Trophoblast cell (in vitro differentiated cells and primary cell): ENCODE measurements at regions not wholly inside any gene's neighbourhood (a gene's known extent, or its start where the extent isn't known, plus 50 kb on each side); places are given as distances from the start of the nearest gene placed in this dataset.
A peak's percentile ranks its signal among the peaks of the same experiment; 100 is the strongest.

ENCODE experiments used
- DNase-seq, 2 donors: peaks; one replicate each; pipeline ENCODE4 v3.0.0-alpha.2; 2016
- H2AFZ ChIP-seq: 2 replicates; pipeline ENCODE4 v1.6.1; 2013; ENCODE audit warnings: low read length, moderate library complexity, mild to moderate bottlenecking; ENCODE audit not compliant: insufficient read depth, poor library complexity
- H2AK5ac ChIP-seq: 2 replicates; pipeline ENCODE4 v1.6.1; 2013; ENCODE audit warnings: mild to moderate bottlenecking, low read length
- H2BK120ac ChIP-seq: 2 replicates; pipeline ENCODE4 v1.6.1; 2013; ENCODE audit warnings: low read length, mild to moderate bottlenecking, moderate library complexity; ENCODE audit not compliant: insufficient read depth, poor library complexity
- H2BK12ac ChIP-seq: 2 replicates; pipeline ENCODE4 v1.6.1; 2013; ENCODE audit warnings: mild to moderate bottlenecking, low read length, moderate library complexity
- H2BK5ac ChIP-seq: 2 replicates; pipeline ENCODE4 v1.6.1; 2013; ENCODE audit warnings: low read length, low read depth, moderate library complexity, mild to moderate bottlenecking; ENCODE audit not compliant: poor library complexity
- H3K14ac ChIP-seq: 2 replicates; pipeline ENCODE4 v1.6.1; 2013; ENCODE audit warnings: mild to moderate bottlenecking, low read length
- H3K18ac ChIP-seq: 2 replicates; pipeline ENCODE4 v1.6.1; 2013; ENCODE audit warnings: mild to moderate bottlenecking, low read length
- H3K23ac ChIP-seq: 2 replicates; pipeline ENCODE4 v1.6.1; 2013; ENCODE audit warnings: low read length
- H3K27ac ChIP-seq: 2 replicates; pipeline ENCODE4 v1.5.1; 2013; ENCODE audit warnings: low read depth, mild to moderate bottlenecking, inconsistent platforms, low read length, moderate library complexity
- H3K27me3 ChIP-seq: 2 replicates; pipeline ENCODE4 v1.6.1; 2013; ENCODE audit warnings: inconsistent platforms, mild to moderate bottlenecking, low read length, moderate library complexity; ENCODE audit not compliant: insufficient read depth
- H3K36me3 ChIP-seq, 2 experiments: 1 replicate in 1 of 2; 2 replicates in 1 of 2; pipeline ENCODE4 v1.6.1; 2013; ENCODE audit warnings: low read length in 2 of 2, mild to moderate bottlenecking in 2 of 2, moderate library complexity in 1 of 2; ENCODE audit not compliant: insufficient read depth in 2 of 2, control insufficient read depth in 1 of 2
- H3K4ac ChIP-seq: 2 replicates; pipeline ENCODE4 v1.6.1; 2013; ENCODE audit warnings: low read depth, mild to moderate bottlenecking, low read length, moderate library complexity
- H3K4me1 ChIP-seq, 2 experiments: 1 replicate in 1 of 2; 2 replicates in 1 of 2; pipeline ENCODE4 v1.6.1; 2013; ENCODE audit warnings: low read length in 2 of 2, mild to moderate bottlenecking in 2 of 2, moderate library complexity in 1 of 2; ENCODE audit not compliant: insufficient read depth in 2 of 2, control insufficient read depth in 1 of 2
- H3K4me2 ChIP-seq: 2 replicates; pipeline ENCODE4 v1.6.1; 2013; ENCODE audit warnings: inconsistent platforms, mild to moderate bottlenecking, low read length, moderate library complexity
- H3K4me3 ChIP-seq: 2 replicates; pipeline ENCODE4 v1.5.1; 2013; ENCODE audit warnings: mild to moderate bottlenecking, low read depth, low read length, inconsistent platforms
- H3K79me1 ChIP-seq: one replicate; pipeline ENCODE4 v1.6.1; 2013; ENCODE audit warnings: low read length
- H3K79me2 ChIP-seq: 2 replicates; pipeline ENCODE4 v1.6.1; 2013; ENCODE audit warnings: low read length, mild to moderate bottlenecking; ENCODE audit not compliant: control insufficient read depth, insufficient read depth, poor library complexity
- H3K9ac ChIP-seq: 2 replicates; pipeline ENCODE4 v1.6.1; 2013; ENCODE audit warnings: mild to moderate bottlenecking, low read length
- H3K9me3 ChIP-seq: 2 replicates; pipeline ENCODE4 v1.6.1; 2013; ENCODE audit warnings: low read depth, mild to moderate bottlenecking, control low read depth, inconsistent platforms, low read length; ENCODE audit not compliant: insufficient read depth
- H4K12ac ChIP-seq: 2 replicates; pipeline ENCODE4 v1.6.1; 2013; ENCODE audit warnings: low read depth, mild to moderate bottlenecking, low read length, moderate library complexity
- H4K8ac ChIP-seq: 2 replicates; pipeline ENCODE4 v1.6.1; 2013; ENCODE audit warnings: low read depth, mild to moderate bottlenecking, low read length, moderate library complexity
- H4K91ac ChIP-seq: one replicate; pipeline ENCODE4 v1.6.1; 2013; ENCODE audit warnings: low read depth, mild to moderate bottlenecking, low read length, moderate library complexity
- WGBS: extraction: QIAGEN DNeasy Blood & Tissue Kit; methylation state at CpG from one replicate; pipeline ENCODE4 v1.1.7; 2013; ENCODE audit warnings: missing lambda C conversion rate; ENCODE audit not compliant: insufficient read length, insufficient coverage; ENCODE audit errors: extremely low coverage; 5-methylcytosine and 5-hydroxymethylcytosine counted together

GRCh38 chr3:159250961-159251360 lies 449.1 kb downstream of the MFSD1 start:
- no peak overlapping the region for H4K8ac ChIP-seq
- no peak overlapping the region for H2AFZ ChIP-seq
- H3K79me1 ChIP-seq, result no peaks in the 10 kb centered on the region
- no peak overlapping the region for H3K9ac ChIP-seq
- H4K91ac ChIP-seq, result no peak overlapping the region
- H3K36me3 ChIP-seq, result no peaks in the 10 kb centered on the region
- H3K27ac ChIP-seq, result no peak overlapping the region
- no peaks in the 10 kb centered on the region for H3K79me2 ChIP-seq
- no peak overlapping the region for H3K23ac ChIP-seq
- no peaks in the 10 kb centered on the region for H3K9me3 ChIP-seq
- no peak overlapping the region for H3K14ac ChIP-seq
- no peak overlapping the region for H3K4me3 ChIP-seq
- no peaks in the 10 kb centered on the region for H3K27me3 ChIP-seq
- H3K4ac ChIP-seq, result no peak overlapping the region
- no peak overlapping the region for H2BK120ac ChIP-seq
- WGBS, result no CpG with 5 or more reads among the region's 1 CpG
- H3K4me1 ChIP-seq, result no peaks in the 10 kb centered on the region
- H3K18ac ChIP-seq, result no peak overlapping the region
- no peak overlapping the region for H2BK12ac ChIP-seq
- no peak overlapping the region for H2BK5ac ChIP-seq
- no peak overlapping the region for H3K4me2 ChIP-seq
- no peak for DNase-seq
- H2AK5ac ChIP-seq, result no peak overlapping the region
- H4K12ac ChIP-seq, result no peak overlapping the region

DNA sequence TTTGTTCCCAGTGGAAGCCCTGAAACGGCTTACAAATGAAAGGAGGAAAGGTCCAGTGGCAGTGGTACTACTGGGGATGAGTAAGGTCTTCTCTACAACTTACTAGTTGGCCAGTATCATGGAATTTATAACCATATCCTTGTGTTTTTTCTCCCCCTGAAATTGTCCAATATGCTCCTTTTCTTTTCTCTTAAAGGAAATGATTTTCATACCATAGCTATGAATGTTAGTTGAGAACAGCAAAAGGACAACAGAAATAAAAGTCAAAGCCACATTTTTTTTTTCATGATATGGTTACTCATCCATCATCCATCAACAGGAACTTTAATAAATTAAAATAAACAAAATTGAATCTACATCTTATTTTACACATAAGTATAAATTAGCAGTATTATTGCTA lies 450.4 kb downstream of the MFSD1 start:
- H3K36me3 ChIP-seq, result no peaks in the 10 kb centered on the region
- no peaks in the 10 kb centered on the region for H3K79me1 ChIP-seq
- no peak overlapping the region for H2BK120ac ChIP-seq
- no peak overlapping the region for H3K4me3 ChIP-seq
- H2BK5ac ChIP-seq, result no peak overlapping the region
- DNase-seq, result no peak
- no peak overlapping the region for H3K27ac ChIP-seq
- H4K91ac ChIP-seq, result no peak overlapping the region
- no peak overlapping the region for H3K4ac ChIP-seq
- WGBS, result no CpG with 5 or more reads among the region's 1 CpG
- no peak overlapping the region for H3K4me2 ChIP-seq
- H2AFZ ChIP-seq, result no peak overlapping the region
- H3K14ac ChIP-seq, result no peak overlapping the region
- H3K23ac ChIP-seq, result no peak overlapping the region
- no peak overlapping the region for H3K9ac ChIP-seq
- H3K18ac ChIP-seq, result no peak overlapping the region
- H4K8ac ChIP-seq, result no peak overlapping the region
- no peak overlapping the region for H4K12ac ChIP-seq
- no peak overlapping the region for H2BK12ac ChIP-seq
- no peaks in the 10 kb centered on the region for H3K27me3 ChIP-seq
- H2AK5ac ChIP-seq, result no peak overlapping the region
- H3K79me2 ChIP-seq, result no peaks in the 10 kb centered on the region
- no peaks in the 10 kb centered on the region for H3K4me1 ChIP-seq
- H3K9me3 ChIP-seq, result no peaks in the 10 kb centered on the region

GRCh38 chr3:159252772-159253384 lies 451.0 kb downstream of the MFSD1 start:
- H4K91ac ChIP-seq, result no peak overlapping the region
- no peak overlapping the region for H3K14ac ChIP-seq
- no peaks in the 10 kb centered on the region for H3K36me3 ChIP-seq
- no peak overlapping the region for H4K8ac ChIP-seq
- H3K4ac ChIP-seq, result no peak overlapping the region
- H3K4me2 ChIP-seq, result no peak overlapping the region
- H3K27me3 ChIP-seq, result no peaks in the 10 kb centered on the region
- no peak overlapping the region for H3K9ac ChIP-seq
- WGBS, result no CpG with 5 or more reads among the region's 2 CpGs
- DNase-seq, result peak in 1 of 2 donors; percentile 62
- H3K4me1 ChIP-seq, result no peaks in the 10 kb centered on the region
- no peak overlapping the region for H2BK5ac ChIP-seq
- no peaks in the 10 kb centered on the region for H3K9me3 ChIP-seq
- H3K79me1 ChIP-seq, result no peaks in the 10 kb centered on the region
- no peak overlapping the region for H3K27ac ChIP-seq
- H4K12ac ChIP-seq, result no peak overlapping the region
- no peak overlapping the region for H3K4me3 ChIP-seq
- H2BK120ac ChIP-seq, result no peak overlapping the region
- no peak overlapping the region for H3K18ac ChIP-seq
- H2BK12ac ChIP-seq, result no peak overlapping the region
- H2AK5ac ChIP-seq, result no peak overlapping the region
- no peak overlapping the region for H2AFZ ChIP-seq
- no peak overlapping the region for H3K23ac ChIP-seq
- no peaks in the 10 kb centered on the region for H3K79me2 ChIP-seq

GRCh38 chr3:159253860-159254259 lies 452.0 kb downstream of the MFSD1 start:
- Histone ChIP-seq H4K12ac (no peak overlapping the region), H3K27ac (no peak overlapping the region), H3K79me2 (no peaks in the 10 kb centered on the region), H3K9ac (no peak overlapping the region), H3K4ac (no peak overlapping the region), H4K91ac (no peak overlapping the region), H3K23ac (no peak overlapping the region), H3K18ac (no peak overlapping the region), H3K27me3 (no peaks in the 10 kb centered on the region), H2AFZ (no peak overlapping the region), H2BK5ac (no peak overlapping the region), H3K4me2 (no peak overlapping the region), H2BK12ac (no peak overlapping the region), H2AK5ac (no peak overlapping the region), H3K79me1 (no peaks in the 10 kb centered on the region), H3K4me1 (no peaks in the 10 kb centered on the region), H3K4me3 (no peak overlapping the region), H2BK120ac (no peak overlapping the region), H3K14ac (no peak overlapping the region), H3K9me3 (no peaks in the 10 kb centered on the region), H3K36me3 (no peaks in the 10 kb centered on the region), H4K8ac (no peak overlapping the region)
- WGBS, result no CpG with 5 or more reads among the region's 1 CpG
- DNase-seq, result no peak
